Lung (tissue), 11 donors: ENCODE measurements at regions not wholly inside any gene's neighbourhood (a gene's known extent, or its start where the extent isn't known, plus 50 kb on each side); places are given as distances from the start of the nearest gene placed in this dataset.
"Not testable (repeated sequence)": the region's sequence is repeated elsewhere in the genome, so short reads cannot be mapped to it uniquely, and the experiment has no call there.

Experiments
- ATAC-seq: fragments of 200-7000 bp; cut with Tn5 transposase; one replicate; pipeline ENCODE4 v1.9.1; 2020; ENCODE audit warnings: moderate number of reproducible peaks; ENCODE audit not compliant: insufficient read depth, low FRiP score
- DNase-seq, 3 donors: peaks; one replicate each; pipeline ENCODE4 v3.0.0-alpha.2; 2013 to 2017
- H3K27ac ChIP-seq, 2 donors: one replicate each; pipeline ENCODE4 v1.5.1; 2013; ENCODE audit warnings: mild to moderate bottlenecking in 2 of 2, moderate library complexity in 2 of 2, control low read depth in 1 of 2, inconsistent platforms in 1 of 2, low read depth in 1 of 2, low read length in 1 of 2
- H3K27me3 ChIP-seq, 3 donors: one replicate each; pipeline ENCODE4 v1.5.1; 2013; ENCODE audit warnings: low read length in 2 of 3; ENCODE audit not compliant: control insufficient read depth in 3 of 3, insufficient read depth in 3 of 3
- H3K36me3 ChIP-seq, 4 donors: one replicate each; pipeline ENCODE4 v1.5.1; 2013; ENCODE audit warnings: low read length in 4 of 4, mild to moderate bottlenecking in 1 of 4, moderate library complexity in 1 of 4; ENCODE audit not compliant: control insufficient read depth in 4 of 4, insufficient read depth in 4 of 4
- H3K4me1 ChIP-seq, 5 donors: one replicate each; pipeline ENCODE4 v1.5.1; 2013; ENCODE audit warnings: low read length in 5 of 5, mild to moderate bottlenecking in 2 of 5, moderate library complexity in 1 of 5; ENCODE audit not compliant: control insufficient read depth in 5 of 5, insufficient read depth in 5 of 5
- H3K4me3 ChIP-seq: one replicate; pipeline ENCODE4 v1.5.1; 2013; ENCODE audit warnings: mild to moderate bottlenecking, control low read depth, moderate library complexity
- H3K9ac ChIP-seq, 2 donors: one replicate each; pipeline ENCODE4 v1.5.1; 2013; ENCODE audit warnings: low read length in 2 of 2, control low read depth in 1 of 2; ENCODE audit not compliant: insufficient read depth in 1 of 2
- H3K9me3 ChIP-seq, 4 donors: one replicate each; pipeline ENCODE4 v1.5.1; 2013; ENCODE audit warnings: low read length in 3 of 4, mild to moderate bottlenecking in 1 of 4, moderate library complexity in 1 of 4; ENCODE audit not compliant: control insufficient read depth in 4 of 4, insufficient read depth in 3 of 4
- CTCF ChIP-seq: IDR thresholded peaks from 2 replicates; pipeline ENCODE4 v1.5.1; 2012; ENCODE audit warnings: mild to moderate bottlenecking; ENCODE audit errors: control extremely low read depth, extremely low read depth
- WGBS, 2 donors: extraction: QIAGEN DNeasy Blood & Tissue Kit; methylation state at CpG; one replicate each; pipeline ENCODE4 v1.1.7; 2013; 5-methylcytosine and 5-hydroxymethylcytosine counted together
- donor health status: control.
- donor health status: control.
- donor health status: Bipolar disorder and iron deficiency.
- donor health status: healthy.
- donor health status: DM: yes; HTN: yes; CAD: no.

GRCh38 chr6:84588697-84589080, 175.7 kb downstream of the TBX18 start:
- 48 to 74% methylated on average over 5 of the region's 5 CpGs for WGBS, 2 donors
- Histone ChIP-seq H3K36me3 (no peaks in the 10 kb centered on the region), H3K4me1 (no peaks in the 10 kb centered on the region), H3K27ac (no peak overlapping the region), H3K9me3 (peaks cover 0 to 4% (median 2%) of the 10 kb centered on the region in 4 donors), H3K27me3 (no peaks in the 10 kb centered on the region), H3K9ac (no peak overlapping the region), H3K4me3 (no peak overlapping the region)
- no peak for ATAC-seq
- DNase-seq, result no peak
- no peak for TF ChIP-seq CTCF

GRCh38 chr6:84587994-84588696, 176.3 kb downstream of the TBX18 start:
- H3K27ac ChIP-seq, H3K4me3 ChIP-seq, H3K36me3 ChIP-seq, ATAC-seq, H3K27me3 ChIP-seq, H3K4me1 ChIP-seq, DNase-seq, H3K9ac ChIP-seq, H3K9me3 ChIP-seq: not testable (repeated sequence)
- 42 to 68% methylated on average over 21 of the region's 21 CpGs for WGBS, 2 donors

- H3K36me3 ChIP-seq, DNase-seq, H3K27ac ChIP-seq, H3K4me1 ChIP-seq, H3K4me3 ChIP-seq, H3K9me3 ChIP-seq, ATAC-seq, H3K9ac ChIP-seq, H3K27me3 ChIP-seq: not testable (repeated sequence)
- WGBS, 2 donors, result 92 to 94% methylated on average over 24 to 28 of the region's 28 CpGs
Measured at GRCh38 chr6:84587202-84587940, 177.0 kb downstream of the TBX18 start.

DNA sequence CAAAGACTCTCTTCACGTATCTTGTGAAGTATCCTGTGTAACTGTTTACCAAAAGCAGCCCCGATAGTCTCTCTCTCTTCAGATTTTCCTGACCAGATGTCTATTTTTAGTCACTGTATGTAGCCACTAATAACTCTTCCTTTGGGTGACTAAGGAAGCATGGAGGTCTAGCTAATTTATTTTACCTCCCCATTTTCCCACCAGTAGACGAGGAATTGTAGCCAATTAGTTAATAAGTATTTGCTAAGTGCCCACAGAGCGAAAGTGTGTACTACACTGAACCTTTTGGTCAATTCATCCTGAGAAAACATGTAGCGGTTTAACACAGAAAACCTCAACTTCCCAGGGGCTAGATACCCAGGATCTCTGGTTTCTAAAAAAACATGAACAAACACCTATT, 180.6 kb downstream of the TBX18 start:
- 43 to 44% methylated on average over 5 of the region's 5 CpGs for WGBS, 2 donors
- H3K9ac ChIP-seq, result no peak overlapping the region

More for the DNA sequence above, 180.6 kb downstream of the TBX18 start:
- H3K9me3 ChIP-seq, result peaks cover 0 to 5% (median 2%) of the 10 kb centered on the region in 4 donors
- ATAC-seq (no peak), DNase-seq (no peak)
- H3K36me3 ChIP-seq, result no peaks in the 10 kb centered on the region
- no peak overlapping the region for H3K4me3 ChIP-seq
- no peak for TF ChIP-seq CTCF
- no peaks in the 10 kb centered on the region for H3K4me1 ChIP-seq
- H3K27ac ChIP-seq, result no peak overlapping the region
- H3K27me3 ChIP-seq, result no peaks in the 10 kb centered on the region
